Breast epithelium (tissue), 3 donors: ENCODE measurements at regions not wholly inside any gene's neighbourhood (a gene's known extent, or its start where the extent isn't known, plus 50 kb on each side); places are given as distances from the start of the nearest gene placed in this dataset.

Experiments
- CTCF ChIP-seq, 3 donors: fragments of 450-650 bp; IDR thresholded peaks; one replicate each; pipeline ENCODE4 v1.5.1; 2016 to 2017; ENCODE audit warnings: antibody characterized with exemption in 3 of 3, mild to moderate bottlenecking in 3 of 3, moderate library complexity in 3 of 3
- POLR2A ChIP-seq: fragments of 450-650 bp; IDR thresholded peaks from one replicate; pipeline ENCODE4 v1.6.1; 2016; ENCODE audit warnings: antibody characterized with exemption, mild to moderate bottlenecking, moderate library complexity

GRCh38 chr12:127791217-127791616 lies 475.8 kb upstream of the TMEM132C start:
- TF ChIP-seq CTCF (IDR thresholded peaks at IDR 0.05) (no peak), POLR2A (no peak)
